ENCODE measurements at regions not wholly inside any gene's neighbourhood (a gene's known extent, or its start where the extent isn't known, plus 50 kb on each side); places are given as distances from the start of the nearest gene placed in this dataset.

- H3K4me3 ChIP-seq (ENCODE audit: low read depth, low read length): no peak overlapping the region
- TF ChIP-seq, protein P1, sequence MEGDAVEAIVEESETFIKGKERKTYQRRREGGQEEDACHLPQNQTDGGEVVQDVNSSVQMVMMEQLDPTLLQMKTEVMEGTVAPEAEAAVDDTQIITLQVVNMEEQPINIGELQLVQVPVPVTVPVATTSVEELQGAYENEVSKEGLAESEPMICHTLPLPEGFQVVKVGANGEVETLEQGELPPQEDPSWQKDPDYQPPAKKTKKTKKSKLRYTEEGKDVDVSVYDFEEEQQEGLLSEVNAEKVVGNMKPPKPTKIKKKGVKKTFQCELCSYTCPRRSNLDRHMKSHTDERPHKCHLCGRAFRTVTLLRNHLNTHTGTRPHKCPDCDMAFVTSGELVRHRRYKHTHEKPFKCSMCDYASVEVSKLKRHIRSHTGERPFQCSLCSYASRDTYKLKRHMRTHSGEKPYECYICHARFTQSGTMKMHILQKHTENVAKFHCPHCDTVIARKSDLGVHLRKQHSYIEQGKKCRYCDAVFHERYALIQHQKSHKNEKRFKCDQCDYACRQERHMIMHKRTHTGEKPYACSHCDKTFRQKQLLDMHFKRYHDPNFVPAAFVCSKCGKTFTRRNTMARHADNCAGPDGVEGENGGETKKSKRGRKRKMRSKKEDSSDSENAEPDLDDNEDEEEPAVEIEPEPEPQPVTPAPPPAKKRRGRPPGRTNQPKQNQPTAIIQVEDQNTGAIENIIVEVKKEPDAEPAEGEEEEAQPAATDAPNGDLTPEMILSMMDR (IDR thresholded peaks at IDR 0.05; ENCODE audit: low read depth, low read length): no peak
- no peak for DNase-seq (ENCODE audit: low read depth, low spot score)
- in situ Hi-C loops (cut with HindIII; ENCODE audit: low sequenced_read_pairs): no loop called here
Observed at GRCh38 chr1:221150996-221151395, 271.8 kb downstream of the HLX start.

- H3K4me3 ChIP-seq (ENCODE audit: low read depth, low read length): no peak overlapping the region
- no peak for DNase-seq (ENCODE audit: low read depth, low spot score)
- TF ChIP-seq, protein P1 (IDR thresholded peaks at IDR 0.05; ENCODE audit: low read depth, low read length): no peak
- in situ Hi-C loops (cut with HindIII; ENCODE audit: low sequenced_read_pairs): no loop called here
Observed at GRCh38 chr1:221154932-221155331, 275.7 kb downstream of the HLX start.

DNA sequence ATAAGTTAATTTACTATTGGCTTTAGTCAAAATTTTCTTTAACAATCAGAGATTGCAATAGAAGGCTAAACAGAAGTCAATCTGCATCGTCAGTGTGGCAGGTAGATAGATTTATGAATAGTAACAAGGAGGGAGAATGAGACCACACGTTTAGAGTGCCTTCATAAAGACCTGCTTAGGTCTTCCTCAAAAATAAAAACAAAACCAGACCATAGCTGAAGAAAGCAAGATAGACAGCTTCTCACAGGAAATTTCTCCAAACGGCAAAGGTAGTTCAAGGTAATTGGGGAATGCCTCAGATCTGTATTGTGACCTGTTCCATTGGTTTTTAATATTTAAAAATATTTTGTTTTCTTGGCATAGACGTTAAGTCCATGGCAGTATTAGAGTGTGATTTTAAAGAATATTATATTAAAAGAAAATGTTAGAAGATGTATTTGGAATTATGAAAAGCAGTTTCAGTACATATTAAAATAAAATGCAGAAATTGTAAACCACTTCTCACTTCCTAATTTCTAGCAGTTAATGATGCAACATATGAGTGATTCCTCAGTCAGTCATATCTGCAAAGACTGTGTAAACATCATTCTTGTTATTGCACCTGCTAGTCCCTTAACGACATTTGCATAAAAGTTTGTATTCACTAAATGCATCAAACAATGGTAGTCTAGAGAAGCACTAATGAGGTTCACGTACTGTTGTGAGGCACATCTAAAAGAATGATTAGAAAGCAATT, 278.0 kb downstream of the HLX start:
- in situ Hi-C loops (cut with HindIII; ENCODE audit: low sequenced_read_pairs): no loop called here
- no peak for DNase-seq (ENCODE audit: low read depth, low spot score)
- TF ChIP-seq, protein P1 (IDR thresholded peaks at IDR 0.05; ENCODE audit: low read depth, low read length): no peak
- no peak overlapping the region for H3K4me3 ChIP-seq (ENCODE audit: low read depth, low read length)

GRCh38 chr1:221159608-221160007, 280.4 kb downstream of the HLX start:
- in situ Hi-C loops (cut with HindIII; ENCODE audit: low sequenced_read_pairs): no loop called here

GRCh38 chr1:221161571-221162041, 282.4 kb downstream of the HLX start:
- DNase-seq (ENCODE audit: low read depth, low spot score): peak; percentile 42
- in situ Hi-C loops (cut with HindIII; ENCODE audit: low sequenced_read_pairs): no loop called here
- TF ChIP-seq, protein P1 (IDR thresholded peaks at IDR 0.05; ENCODE audit: low read depth, low read length): no peak
- no peak overlapping the region for H3K4me3 ChIP-seq (ENCODE audit: low read depth, low read length)

More at GRCh38 chr1:221159608-221160007, 280.4 kb downstream of the HLX start:
- DNase-seq (ENCODE audit: low read depth, low spot score): no peak
- TF ChIP-seq, protein P1 (IDR thresholded peaks at IDR 0.05; ENCODE audit: low read depth, low read length): no peak
- no peak overlapping the region for H3K4me3 ChIP-seq (ENCODE audit: low read depth, low read length)

- in situ Hi-C loops (cut with HindIII; ENCODE audit: low sequenced_read_pairs): no loop called here
- TF ChIP-seq, protein P1 (IDR thresholded peaks at IDR 0.05; ENCODE audit: low read depth, low read length): no peak
- H3K4me3 ChIP-seq (ENCODE audit: low read depth, low read length): no peak overlapping the region
- DNase-seq (ENCODE audit: low read depth, low spot score): no peak
Observed at GRCh38 chr1:221162352-221162751, 283.1 kb downstream of the HLX start.

All from astrocyte of the spinal cord (primary cell).